COLO668 (cell line): ENCODE measurements at regions not wholly inside any gene's neighbourhood (a gene's known extent, or its start where the extent isn't known, plus 50 kb on each side); places are given as distances from the start of the nearest gene placed in this dataset.
A peak's percentile ranks its signal among the peaks of the same experiment; 100 is the strongest.

Source experiments
- DNase-seq: peaks from one replicate; lab custom pipeline; 2025; ENCODE audit not compliant: unreplicated experiment; lab: John Stamatoyannopoulos, UW

DNA sequence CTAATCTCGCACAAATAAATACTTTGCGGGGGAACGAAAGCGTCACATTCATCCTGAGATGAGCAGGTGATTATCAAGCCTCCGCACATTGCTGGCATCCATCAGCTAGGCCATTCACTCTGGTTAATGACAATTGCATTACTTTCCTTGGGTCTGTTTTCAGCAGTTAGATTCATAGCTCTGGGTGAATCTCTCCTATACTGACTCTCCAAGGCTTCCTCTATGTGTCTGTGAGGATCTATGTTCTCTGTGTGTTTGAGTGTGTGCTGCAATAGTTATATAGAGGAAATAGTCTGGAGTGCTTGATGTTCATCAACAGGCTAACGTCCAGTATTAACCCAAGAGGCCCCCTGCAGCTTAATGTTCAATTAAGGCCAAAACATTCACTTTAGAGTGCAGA is 133.0 kb upstream of the CTTNBP2NL start:
- DNase-seq: no peak

GRCh38 chr1:112263453-112263852 is 132.6 kb upstream of the CTTNBP2NL start:
- DNase-seq: no peak

GRCh38 chr1:112264010-112264409 is 132.0 kb upstream of the CTTNBP2NL start:
- no peak for DNase-seq

DNA sequence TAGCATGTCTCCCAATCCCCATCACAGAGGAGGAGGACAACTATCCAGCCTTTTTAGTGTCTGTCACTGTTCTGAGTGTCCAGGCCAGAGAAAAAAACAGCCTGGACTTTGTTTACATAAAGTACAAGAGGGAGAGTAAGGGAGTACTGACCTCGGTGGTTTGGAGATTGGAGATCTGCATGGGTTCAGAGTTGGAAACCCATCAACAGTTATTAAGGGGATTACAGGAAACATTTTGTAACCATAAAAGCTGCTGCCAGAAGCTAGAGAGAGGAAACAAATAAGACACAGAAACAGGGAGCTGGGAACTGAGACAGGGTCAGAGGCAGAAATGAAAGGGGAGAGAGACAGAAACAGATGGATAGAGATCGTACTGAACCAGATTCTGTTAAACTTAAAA is 131.5 kb upstream of the CTTNBP2NL start:
- no peak for DNase-seq

DNA sequence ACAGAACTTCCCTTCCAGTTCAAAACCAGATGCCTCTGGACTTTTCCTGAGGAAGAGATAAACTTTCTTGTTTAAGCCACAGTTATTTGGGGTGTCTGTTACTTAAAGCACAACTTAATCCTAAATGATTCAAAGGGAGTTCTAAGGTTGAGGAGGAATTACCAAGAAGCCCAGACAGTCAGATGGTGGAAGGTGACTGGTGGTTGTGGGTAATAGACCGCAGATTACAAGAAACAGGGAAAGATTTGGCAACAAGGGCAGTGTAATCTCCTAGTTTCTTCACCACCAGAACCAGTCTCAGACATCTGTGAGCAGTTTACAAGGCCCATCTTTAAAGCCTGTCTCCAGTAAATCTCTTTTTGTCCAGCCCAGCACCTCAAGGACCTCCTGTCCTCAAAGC is 130.1 kb upstream of the CTTNBP2NL start:
- no peak for DNase-seq

DNA sequence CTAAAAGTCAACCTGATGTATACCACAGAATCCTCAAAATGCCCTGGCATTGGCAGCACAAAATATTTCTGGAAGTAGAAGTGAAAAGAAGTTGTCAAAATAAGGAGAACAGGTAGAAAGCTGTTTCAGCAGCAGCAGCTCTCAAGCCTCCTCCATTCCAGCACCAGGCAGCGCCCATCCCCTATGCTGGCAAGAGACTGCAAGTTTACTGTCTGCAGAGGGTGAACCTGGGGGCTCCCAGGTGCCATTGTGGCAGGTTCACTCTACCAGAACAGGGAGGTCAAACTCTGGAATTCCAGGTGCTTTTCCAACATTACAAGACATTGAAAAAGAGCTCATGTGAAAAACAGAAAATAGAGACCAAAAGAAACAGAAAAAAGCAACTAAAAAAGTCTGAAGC is 128.8 kb upstream of the CTTNBP2NL start:
- DNase-seq: no peak

DNA sequence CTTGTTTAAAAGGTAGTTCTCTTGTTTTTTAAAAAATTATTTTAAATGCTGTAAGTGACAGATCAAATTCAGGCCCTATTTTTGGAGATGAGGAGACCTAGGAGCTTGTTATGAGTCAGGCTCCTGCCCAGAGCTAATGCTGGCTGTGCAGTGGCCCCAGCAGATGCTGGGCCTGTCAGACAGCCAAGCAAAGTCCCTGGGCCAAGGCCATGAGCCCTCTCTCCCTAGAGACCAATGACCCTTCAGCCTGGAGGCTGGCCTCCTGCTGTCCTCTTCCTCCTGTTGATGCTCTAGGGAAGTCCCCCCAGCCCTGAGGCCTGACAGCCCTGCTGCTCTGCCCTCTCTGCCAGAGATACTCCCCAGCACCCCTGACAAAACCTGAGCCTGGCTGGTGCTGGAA is 128.1 kb upstream of the CTTNBP2NL start:
- no peak for DNase-seq

GRCh38 chr1:112268408-112268807 is 127.6 kb upstream of the CTTNBP2NL start:
- DNase-seq: no peak

- DNase-seq: no peak
Observed at GRCh38 chr1:112271270-112271669, 124.7 kb upstream of the CTTNBP2NL start.

- no peak for DNase-seq
Observed at GRCh38 chr1:112272101-112272772, 123.8 kb upstream of the CTTNBP2NL start.

GRCh38 chr1:112284796-112285195 is 111.2 kb upstream of the CTTNBP2NL start:
- no peak for DNase-seq

- no peak for DNase-seq
Observed at GRCh38 chr1:112285316-112285715, 110.7 kb upstream of the CTTNBP2NL start.

DNA sequence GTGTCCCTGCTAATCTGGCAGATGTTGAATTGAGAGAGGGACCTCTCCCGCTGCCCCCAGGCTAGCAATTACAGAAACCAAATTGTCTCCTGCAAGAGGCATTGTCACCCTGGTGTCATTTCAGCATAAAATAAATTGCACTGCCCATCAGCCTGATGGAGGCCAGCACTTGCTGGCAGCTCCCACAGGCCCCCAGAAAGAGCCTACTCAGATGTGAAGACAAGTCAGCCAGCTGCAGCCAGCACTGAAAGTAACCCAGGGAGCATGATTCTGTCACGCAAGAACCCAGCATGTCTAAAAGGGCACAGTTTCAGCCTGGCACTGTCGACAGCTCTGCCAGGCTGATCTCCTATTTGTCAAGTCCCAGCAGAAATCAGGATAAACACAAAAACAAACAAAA is 110.3 kb upstream of the CTTNBP2NL start:
- no peak for DNase-seq

GRCh38 chr1:112296908-112297307 is 99.1 kb upstream of the CTTNBP2NL start:
- peak; percentile 54 for DNase-seq

DNA sequence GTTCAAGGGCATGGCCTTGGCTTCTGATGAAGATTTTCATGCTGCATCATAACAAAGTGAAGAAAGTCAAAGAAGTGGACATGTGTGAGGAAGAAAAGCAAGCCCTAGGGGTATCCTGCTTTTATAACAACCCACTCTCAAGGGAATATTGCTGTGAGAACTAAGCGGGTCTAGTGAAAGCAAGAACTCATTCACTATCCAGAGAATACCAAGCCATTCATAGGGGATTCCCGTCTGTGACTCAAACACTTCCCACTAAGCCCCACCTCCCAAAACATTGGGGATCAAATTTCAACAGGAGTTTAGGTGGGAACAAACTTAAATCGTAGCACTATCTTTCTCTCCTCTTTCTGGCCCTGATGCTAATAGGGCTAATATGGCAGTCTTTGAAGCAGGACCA is 98.5 kb upstream of the CTTNBP2NL start:
- DNase-seq: no peak

DNA sequence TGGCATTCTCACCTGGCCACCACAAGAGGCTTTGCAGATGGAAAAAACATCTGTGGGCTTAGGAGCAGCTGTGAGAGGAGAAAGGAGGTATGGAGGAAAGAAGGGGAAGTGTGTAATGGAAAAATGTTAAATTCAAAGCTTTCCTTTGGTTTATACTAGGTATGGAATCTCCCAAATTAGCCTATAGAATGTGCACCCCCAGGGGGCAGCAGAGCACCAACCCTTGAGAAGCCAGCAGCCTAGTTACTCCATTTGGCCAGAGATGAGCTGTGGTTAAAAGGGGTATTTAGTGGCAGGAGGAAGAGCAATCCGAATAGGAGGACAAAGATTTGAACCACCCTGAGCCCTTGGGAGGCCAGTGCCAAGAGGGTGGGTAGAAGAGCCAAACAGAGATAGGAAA is 97.5 kb upstream of the CTTNBP2NL start:
- DNase-seq: peak; percentile 57

- DNase-seq: no peak
Observed at GRCh38 chr1:112304126-112304525, 91.9 kb upstream of the CTTNBP2NL start.

DNA sequence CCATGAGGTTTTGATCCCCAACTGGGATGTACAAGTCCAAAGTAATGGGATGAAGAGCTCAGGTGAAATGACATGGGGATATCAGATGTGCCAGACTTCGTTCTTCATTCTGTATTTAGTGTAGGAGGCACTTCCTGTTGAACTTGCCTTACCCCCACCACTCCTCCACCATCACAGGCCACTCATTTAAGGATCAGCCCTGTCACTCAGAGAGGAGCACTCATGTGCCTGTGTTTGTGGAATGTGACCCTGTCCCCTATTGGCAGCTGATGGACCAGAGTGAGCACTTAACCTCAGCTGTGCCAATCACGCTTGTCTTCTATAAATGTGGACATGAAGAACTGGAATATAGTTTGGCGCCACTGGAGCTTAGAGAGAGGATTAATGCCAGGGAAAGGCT is 91.4 kb upstream of the CTTNBP2NL start:
- no peak for DNase-seq

- no peak for DNase-seq
Observed at GRCh38 chr1:112307930-112308591, 88.0 kb upstream of the CTTNBP2NL start.

GRCh38 chr1:112308716-112309115 is 87.3 kb upstream of the CTTNBP2NL start:
- DNase-seq: no peak

DNA sequence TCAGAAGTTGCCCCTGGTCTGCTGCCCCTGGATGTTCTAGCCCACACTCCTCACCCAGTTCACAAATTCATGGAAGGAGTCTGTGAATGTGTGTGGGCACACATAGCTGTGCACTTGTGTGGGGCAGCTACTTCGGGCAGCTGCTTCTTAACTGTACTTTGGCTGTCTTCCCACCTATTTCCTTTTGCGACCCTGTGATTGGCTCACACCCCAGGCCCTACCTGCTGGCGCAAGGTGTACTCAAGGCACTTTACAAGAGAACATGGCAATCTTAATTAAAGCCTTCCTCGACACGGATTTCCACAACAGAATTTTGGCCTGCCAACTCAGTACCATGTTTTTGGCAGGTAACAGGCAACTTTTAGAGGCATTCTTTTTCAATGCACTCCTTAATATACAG is 86.5 kb upstream of the CTTNBP2NL start:
- DNase-seq: no peak

DNA sequence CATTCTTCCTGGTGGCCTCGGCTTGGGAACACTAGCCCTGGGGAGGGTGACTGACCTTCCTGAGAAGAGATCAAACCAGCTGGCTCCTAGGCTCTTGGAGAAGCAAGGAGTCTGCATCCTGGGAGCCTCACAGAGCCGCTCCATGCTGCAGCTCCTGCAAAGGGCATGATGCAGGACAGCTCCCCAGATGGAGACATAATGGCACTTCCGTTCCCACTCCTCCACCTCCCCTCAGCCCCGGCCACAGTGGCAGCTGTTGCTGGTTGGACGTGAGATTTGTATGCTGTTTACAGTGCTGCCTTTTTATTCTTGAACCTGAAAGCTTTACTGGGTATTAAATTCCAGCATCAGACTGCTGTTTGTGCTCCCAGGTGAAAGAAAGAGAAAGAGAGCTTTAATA is 83.7 kb upstream of the CTTNBP2NL start:
- no peak for DNase-seq

GRCh38 chr1:112312879-112313278 is 83.1 kb upstream of the CTTNBP2NL start:
- no peak for DNase-seq
